NCI-H187 treated with DMSO at 0.1 percent for 48 hours (cell line): ENCODE measurements at regions not wholly inside any gene's neighbourhood (a gene's known extent, or its start where the extent isn't known, plus 50 kb on each side); places are given as distances from the start of the nearest gene placed in this dataset.

ENCODE experiments used
- DNase-seq: peaks from one replicate; lab custom pipeline; 2025; lab: John Stamatoyannopoulos, UW

GRCh38 chr5:165188556-165189175 is 1683.2 kb downstream of the MAT2B start:
- DNase-seq, result no peak

GRCh38 chr5:165196961-165197360 is 1691.5 kb downstream of the MAT2B start:
- no peak for DNase-seq

GRCh38 chr5:165201369-165201768 is 1696.0 kb downstream of the MAT2B start:
- DNase-seq, result no peak

DNA sequence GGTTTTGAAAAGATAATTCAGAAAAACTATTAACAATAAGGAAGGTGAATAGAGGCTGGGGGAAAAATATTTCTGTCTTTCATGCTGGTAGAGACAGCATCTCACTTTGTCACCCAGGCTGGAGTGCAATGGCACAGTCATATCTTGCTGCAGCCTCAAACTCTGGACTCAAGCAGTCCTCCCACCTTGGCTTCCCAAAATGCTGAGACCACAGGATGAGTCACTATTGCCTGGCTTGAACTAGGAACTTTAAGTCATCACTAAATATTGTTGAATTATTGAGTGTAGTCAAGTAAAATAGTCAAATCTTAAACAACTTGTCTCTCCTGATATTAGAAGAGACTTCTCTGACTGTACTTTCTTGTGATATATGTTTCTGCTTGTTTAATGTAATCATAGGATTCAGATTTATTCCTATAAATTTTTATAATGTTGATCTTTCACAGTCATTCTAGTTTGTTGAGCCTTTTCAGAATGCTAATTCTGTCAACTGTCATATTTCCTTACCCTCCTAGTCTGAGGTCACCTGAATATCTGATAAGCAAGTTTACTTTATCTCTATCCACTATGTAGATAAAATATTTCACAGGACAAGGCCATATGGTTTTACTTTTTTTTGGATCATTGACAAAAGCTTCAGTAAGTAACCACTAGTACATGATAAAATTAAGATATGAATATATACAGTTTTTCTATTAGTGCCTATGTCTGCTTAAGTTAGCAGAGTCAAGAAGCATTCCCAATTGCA is 1696.5 kb downstream of the MAT2B start:
- no peak for DNase-seq

DNA sequence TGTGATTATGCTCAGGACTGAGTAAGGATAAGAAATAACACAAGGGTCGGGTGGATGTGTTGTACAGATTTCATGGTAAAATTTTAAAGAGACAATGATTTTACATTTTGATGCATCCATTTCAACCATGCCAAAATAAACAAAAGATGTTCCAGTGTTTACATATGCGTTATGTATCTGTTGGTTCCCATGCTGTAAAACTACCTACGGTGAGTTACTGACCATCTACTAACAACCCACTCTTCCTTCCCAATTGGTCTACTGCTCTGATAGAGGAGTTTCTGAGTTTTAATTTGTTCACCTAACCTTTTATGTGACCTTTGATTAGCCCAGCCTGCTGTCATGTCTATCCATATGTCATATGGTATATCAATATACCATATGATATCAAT is 1697.1 kb downstream of the MAT2B start:
- DNase-seq, result no peak

- no peak for DNase-seq
Observed at GRCh38 chr5:165209101-165209727, 1703.8 kb downstream of the MAT2B start.

GRCh38 chr5:165224366-165225045 is 1719.1 kb downstream of the MAT2B start:
- DNase-seq, result no peak

- no peak for DNase-seq
Observed at GRCh38 chr5:165227515-165227914, 1722.1 kb downstream of the MAT2B start.

DNA sequence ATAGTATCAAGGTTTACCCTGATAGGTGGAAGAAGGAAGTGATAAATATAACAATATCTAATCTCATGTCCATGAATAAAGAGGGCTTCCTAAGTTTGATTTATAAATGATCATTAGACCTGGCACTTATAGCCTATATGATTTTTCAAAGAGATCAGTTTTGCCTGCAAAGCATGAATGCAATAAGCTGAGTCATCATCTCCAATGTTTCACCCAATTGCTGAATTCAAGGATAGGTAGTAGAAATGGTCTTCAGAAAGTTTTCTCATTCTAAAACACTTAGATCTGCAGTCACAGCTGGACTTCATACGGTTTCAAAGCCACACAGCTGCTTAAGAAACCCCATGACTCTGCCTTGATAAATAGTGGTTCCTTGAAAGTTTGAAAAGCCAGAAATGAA is 1722.8 kb downstream of the MAT2B start:
- no peak for DNase-seq

DNA sequence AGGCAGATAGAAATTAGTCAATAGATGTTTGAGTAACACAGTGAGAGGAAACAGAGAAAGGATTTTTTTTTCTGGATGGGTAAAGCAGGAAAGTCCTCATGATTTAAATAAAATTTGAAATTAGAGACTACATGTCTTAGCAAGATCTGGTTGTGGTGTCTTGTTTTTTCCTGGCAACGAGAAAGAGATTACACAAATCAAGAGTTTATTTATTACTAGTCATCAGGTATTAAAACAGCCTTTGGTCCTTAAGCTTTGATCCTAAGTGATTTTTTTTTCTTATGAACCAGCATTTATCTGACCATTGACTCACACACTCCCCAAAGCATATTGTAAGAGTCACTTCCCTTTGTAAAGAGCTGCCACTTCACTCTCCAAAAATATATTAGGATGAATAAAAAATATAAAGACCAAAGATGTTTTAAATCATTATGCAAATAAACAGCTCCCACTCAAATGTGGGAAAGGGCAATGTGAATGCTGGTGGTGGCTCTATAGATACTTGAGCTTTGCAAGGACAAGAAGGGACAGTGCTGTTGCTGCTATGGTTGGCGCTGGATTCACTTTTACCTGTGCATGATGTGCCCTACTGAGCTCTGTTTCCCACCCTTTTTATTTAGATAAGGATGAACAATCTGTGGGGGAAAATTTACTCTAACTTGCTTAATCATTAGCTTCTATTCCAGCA is 1726.5 kb downstream of the MAT2B start:
- DNase-seq, result no peak

DNA sequence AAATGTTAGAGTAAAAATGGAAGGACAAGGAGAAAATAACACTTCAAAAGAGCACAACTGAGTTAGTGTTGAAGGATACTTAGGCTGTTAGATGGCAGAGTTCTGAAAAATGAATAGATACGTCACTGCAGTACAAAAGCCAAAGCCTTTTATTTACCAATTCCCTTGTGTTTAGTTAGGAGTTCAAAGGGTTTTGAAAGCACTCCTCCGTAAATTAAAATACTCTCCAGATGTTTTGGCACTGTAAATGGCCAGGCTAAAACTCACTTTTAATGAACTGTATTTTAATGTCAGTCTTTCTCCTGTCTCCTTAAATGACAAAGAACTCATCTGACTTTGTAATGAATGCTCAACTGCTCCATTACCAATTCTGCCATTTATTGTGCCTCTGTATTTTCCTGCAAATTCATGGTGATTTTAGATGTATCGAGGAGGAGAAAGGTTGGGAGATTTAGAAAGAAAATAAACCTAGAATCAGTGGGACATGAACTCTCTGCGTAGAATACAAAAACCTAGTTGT is 1727.2 kb downstream of the MAT2B start:
- DNase-seq, result no peak

GRCh38 chr5:165241811-165242210 is 1736.4 kb downstream of the MAT2B start:
- DNase-seq, result no peak

DNA sequence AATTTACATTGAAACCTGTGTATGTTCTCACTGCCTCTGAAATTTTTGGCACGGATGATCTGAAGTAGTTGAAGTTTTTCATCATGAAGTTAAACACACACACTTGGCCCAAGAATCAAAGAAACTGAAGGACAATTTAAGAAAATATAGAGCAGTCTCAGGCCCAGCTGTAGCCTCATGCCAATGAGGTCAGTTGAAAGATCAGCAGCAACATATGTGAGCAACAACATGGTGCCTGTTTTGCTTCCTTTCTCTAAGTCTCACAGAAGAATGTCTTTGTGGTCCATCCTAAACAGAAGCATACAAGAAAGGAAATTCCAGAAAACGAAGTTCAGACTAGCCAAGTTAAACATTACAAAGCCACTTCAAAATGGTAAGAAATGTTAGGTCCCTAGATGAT is 1737.2 kb downstream of the MAT2B start:
- no peak for DNase-seq

DNA sequence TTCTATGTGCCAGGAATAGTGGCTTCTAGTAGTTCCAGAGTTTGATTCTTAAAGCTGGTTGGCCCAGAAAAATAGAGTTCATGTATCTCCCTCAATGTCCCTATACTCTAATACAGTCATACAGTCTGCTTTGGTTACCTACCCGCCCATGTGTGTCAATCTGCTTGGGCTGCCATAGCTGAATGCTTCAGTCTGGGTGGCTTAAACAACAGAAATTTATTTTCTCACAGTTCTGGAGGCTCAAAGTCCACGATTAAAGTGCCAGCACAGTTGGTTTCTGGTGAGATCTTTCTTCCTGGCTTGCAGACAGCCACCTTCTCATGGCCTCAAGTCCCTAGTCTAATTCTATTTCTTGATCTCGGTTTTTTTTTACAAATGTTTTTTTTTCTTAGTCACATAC is 1739.0 kb downstream of the MAT2B start:
- DNase-seq, result no peak

- no peak for DNase-seq
Observed at GRCh38 chr5:165258197-165258771, 1752.9 kb downstream of the MAT2B start.

GRCh38 chr5:165260426-165260825 is 1755.0 kb downstream of the MAT2B start:
- no peak for DNase-seq

DNA sequence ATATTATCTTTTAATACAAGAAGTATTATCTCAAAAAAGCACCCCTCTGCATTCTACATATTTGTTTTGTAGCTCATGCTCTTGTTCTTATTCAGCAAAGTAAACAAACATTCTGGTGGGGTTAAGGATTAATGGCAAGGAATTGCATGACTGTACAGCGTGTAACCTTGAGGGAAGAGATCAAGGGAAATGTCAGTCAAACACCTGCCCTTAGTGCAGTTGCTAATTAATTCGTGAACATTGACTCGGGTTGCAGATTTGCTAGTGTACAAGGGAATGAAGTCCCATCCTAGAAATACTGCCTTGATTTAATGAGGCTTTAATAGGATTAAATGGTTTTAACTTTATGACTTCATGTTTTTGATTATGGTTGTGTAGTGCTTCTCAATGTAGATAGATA is 1758.1 kb downstream of the MAT2B start:
- DNase-seq, result no peak

DNA sequence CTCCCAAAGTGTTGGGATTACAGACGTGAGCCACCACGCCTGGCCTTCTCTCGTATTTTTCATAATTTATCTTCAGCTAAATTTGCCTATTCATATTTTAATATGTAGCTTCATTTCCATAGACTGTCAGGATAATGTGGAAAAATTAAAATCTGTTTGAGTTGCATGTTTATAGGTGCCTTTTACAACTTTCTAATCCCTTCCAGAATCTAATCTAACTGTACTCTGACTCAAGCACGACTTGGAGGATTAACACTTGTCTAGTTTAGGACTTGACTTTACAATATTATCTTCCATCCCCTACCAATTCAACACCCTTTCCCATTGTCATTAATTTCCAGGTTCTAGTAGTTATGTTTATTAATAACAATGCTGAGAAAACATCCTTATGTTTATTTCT is 1761.5 kb downstream of the MAT2B start:
- DNase-seq, result no peak

GRCh38 chr5:165272436-165272835 is 1767.0 kb downstream of the MAT2B start:
- no peak for DNase-seq

DNA sequence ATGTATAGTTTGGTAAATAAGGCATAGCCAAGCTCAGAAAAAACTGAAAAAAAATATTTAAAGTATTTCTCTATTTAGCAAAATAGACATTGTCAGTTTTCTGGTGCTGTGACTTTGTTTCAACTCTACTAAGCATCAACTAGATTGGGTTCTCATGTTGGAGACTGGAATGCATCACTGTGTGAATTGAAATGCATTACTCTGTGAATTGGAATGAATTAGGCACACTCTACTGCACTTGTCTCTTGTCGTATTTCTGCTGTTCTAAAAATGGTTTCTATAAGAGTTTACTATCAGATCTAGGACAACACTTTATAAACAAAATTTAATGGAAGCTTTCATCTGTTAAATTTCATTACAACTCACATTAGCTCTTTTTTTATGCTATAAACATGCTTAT is 1772.2 kb downstream of the MAT2B start:
- DNase-seq, result no peak

DNA sequence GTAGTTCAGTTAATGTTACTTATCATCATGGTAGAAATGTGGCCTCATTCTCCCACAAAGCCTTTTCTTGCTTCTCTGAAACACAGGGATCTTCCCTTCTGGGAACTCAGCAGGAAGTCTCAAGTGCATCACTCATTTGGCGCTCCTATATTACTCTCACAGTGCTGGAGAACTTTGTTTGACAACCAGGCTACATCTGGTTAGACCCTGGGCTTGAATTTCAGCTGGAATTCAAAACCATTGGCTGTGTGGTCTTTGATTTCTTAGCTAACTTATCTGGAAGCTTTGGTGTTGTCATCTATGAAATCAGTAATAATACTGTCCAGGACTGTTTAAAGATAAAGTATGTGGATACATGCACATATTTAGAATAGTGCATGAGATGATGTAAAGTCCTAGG is 1777.1 kb downstream of the MAT2B start:
- DNase-seq, result no peak

GRCh38 chr5:165286692-165287091 is 1781.3 kb downstream of the MAT2B start:
- DNase-seq, result no peak
